Fibroblast of pulmonary artery (primary cell): ENCODE measurements at regions not wholly inside any gene's neighbourhood (a gene's known extent, or its start where the extent isn't known, plus 50 kb on each side); places are given as distances from the start of the nearest gene placed in this dataset.

Experiments
- DNase-seq: peaks from one replicate; pipeline ENCODE4 v3.0.0-alpha.2; 2010; ENCODE audit warnings: low read depth
- H3K4me3 ChIP-seq: replicated peaks from 2 replicates; pipeline ENCODE4 v1.5.1; 2011; ENCODE audit warnings: low read depth, mild to moderate bottlenecking, control low read depth, low read length, moderate library complexity
- CTCF ChIP-seq: IDR thresholded peaks from 2 replicates; pipeline ENCODE4 v1.5.1; 2011; ENCODE audit warnings: mild to moderate bottlenecking, control low read depth, low read length, inconsistent platforms; ENCODE audit errors: missing control alignments

- H3K4me3 ChIP-seq = no peak overlapping the region
- TF ChIP-seq CTCF = no peak
- no peak for DNase-seq
Measured at GRCh38 chr19:30906871-30907270, 442.4 kb downstream of the TSHZ3 start.

GRCh38 chr19:30900051-30900450 lies 449.2 kb downstream of the TSHZ3 start:
- TF ChIP-seq CTCF = no peak

GRCh38 chr19:30898353-30899103 lies 450.7 kb downstream of the TSHZ3 start:
- DNase-seq = no peak
- TF ChIP-seq CTCF = no peak
- no peak overlapping the region for H3K4me3 ChIP-seq

More at GRCh38 chr19:30900051-30900450, 449.2 kb downstream of the TSHZ3 start:
- no peak for DNase-seq
- H3K4me3 ChIP-seq = no peak overlapping the region

- no peak for TF ChIP-seq CTCF
- no peak overlapping the region for H3K4me3 ChIP-seq
- no peak for DNase-seq
Measured at GRCh38 chr19:30897553-30897952, 451.7 kb downstream of the TSHZ3 start.

- TF ChIP-seq CTCF = no peak
- no peak for DNase-seq
- no peak overlapping the region for H3K4me3 ChIP-seq
Measured at GRCh38 chr19:30897034-30897433, 452.2 kb downstream of the TSHZ3 start.

GRCh38 chr19:30896554-30896953 lies 452.7 kb downstream of the TSHZ3 start:
- TF ChIP-seq CTCF = no peak
- DNase-seq = no peak
- H3K4me3 ChIP-seq = no peak overlapping the region

GRCh38 chr19:30895946-30896345 lies 453.3 kb downstream of the TSHZ3 start:
- H3K4me3 ChIP-seq = no peak overlapping the region
- no peak for TF ChIP-seq CTCF
- no peak for DNase-seq
